ENCODE measurements at regions not wholly inside any gene's neighbourhood (a gene's known extent, or its start where the extent isn't known, plus 50 kb on each side); places are given as distances from the start of the nearest gene placed in this dataset.
"Not testable (repeated sequence)": the region's sequence is repeated elsewhere in the genome, so short reads cannot be mapped to it uniquely, and the experiment has no call there.

DNA sequence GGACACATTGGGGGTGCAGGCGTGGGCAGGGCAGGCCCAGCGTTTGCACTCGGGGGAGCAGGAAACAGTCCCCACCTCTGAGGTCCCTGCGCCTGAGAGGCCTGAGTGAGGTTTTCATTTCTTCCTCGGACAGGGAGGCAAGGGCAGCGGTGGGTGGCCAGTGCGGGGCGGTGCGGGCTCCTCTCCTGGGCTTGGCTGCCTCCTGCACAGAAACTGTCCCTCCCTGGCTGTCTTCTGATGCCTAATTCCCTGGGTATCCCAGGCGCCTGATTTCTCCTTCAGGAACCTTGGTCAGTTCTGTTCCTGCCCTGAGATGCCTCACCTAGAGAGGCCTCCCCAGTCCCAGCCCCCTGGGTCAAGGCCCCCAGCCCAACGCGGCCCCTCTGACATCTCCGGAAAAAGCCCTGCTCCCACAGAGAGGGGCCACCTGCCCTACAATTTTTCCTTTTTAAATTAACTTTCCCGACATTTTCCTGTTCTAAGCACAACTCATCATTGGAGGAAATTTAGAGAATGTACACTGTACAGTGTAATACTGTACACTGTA, 260.3 kb downstream of the ADGRD1 start:
- DNase-seq (ENCODE audit: low read depth in 2 of 2): no peak

DNA sequence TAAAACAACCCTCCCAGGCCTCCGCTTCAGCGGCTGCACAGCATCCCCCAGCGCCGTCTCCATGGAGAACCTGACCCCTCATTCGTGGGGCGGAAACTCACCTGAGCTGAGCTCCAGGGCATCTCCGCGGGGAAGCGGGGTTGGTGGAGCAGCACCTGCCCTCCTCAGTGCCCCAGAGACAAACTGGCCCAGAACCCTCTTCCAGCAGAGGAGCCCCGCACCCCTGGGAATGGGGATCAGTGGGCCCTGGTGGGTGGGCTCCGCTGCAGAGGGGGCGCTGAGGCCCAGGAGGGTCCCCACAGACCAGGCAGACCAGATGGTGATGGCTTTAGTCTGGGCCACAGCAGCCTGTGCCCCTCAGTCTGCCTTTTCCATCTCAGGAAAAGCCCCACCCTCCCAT, 261.2 kb downstream of the ADGRD1 start:
- DNase-seq (ENCODE audit: low read depth in 2 of 2): not testable (repeated sequence)

- DNase-seq (ENCODE audit: low read depth in 2 of 2): not testable (repeated sequence)
These were observed 262.9 kb downstream of the ADGRD1 start for GRCh38 chr12:131216587-131216986.

GRCh38 chr12:131217024-131217586, 263.4 kb downstream of the ADGRD1 start:
- no peak for DNase-seq (ENCODE audit: low read depth in 2 of 2)

- no peak for DNase-seq (ENCODE audit: low read depth in 2 of 2)
These were observed 264.6 kb downstream of the ADGRD1 start for GRCh38 chr12:131218026-131218922.

- DNase-seq (ENCODE audit: low read depth in 2 of 2): no peak
These were observed 265.4 kb downstream of the ADGRD1 start for GRCh38 chr12:131218923-131219669.

DNA sequence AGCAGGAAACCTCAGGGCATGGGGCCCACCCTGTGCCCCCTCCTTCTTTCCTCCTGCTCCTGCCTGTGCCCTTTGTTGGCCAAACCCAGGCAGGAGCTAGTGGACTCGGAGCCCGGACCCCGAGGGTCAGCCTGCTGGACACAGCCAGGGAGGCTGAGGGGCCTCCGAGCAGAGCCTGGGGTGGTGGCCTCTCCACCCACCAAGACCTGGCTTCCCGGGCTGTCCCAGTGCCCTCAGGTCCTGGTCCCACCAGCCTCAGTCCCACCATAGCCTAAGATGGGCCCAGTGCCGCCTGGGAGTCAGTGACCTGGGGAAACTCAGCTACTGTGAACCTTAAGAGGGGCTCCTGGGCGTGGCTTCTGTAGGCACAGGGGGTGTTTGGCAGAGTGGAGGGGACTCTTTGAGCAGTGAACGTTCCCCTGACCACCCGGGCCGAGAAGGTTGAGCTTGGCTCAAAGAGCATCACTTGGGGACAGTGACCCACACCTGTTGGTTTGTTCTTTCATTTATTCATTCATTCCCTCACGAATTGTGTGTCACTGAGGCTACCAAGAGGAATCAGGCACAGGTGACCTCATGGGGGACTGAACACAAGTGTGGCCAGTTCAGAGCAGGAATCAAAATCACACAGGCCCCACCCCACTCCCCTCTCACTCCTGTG, 266.1 kb downstream of the ADGRD1 start:
- DNase-seq (ENCODE audit: low read depth in 2 of 2): no peak

GRCh38 chr12:131220331-131220685, 266.6 kb downstream of the ADGRD1 start:
- no peak for DNase-seq (ENCODE audit: low read depth in 2 of 2)

GRCh38 chr12:131221061-131221956, 267.6 kb downstream of the ADGRD1 start:
- no peak for DNase-seq (ENCODE audit: low read depth in 2 of 2)

- DNase-seq (ENCODE audit: low read depth in 2 of 2): no peak
These were observed 268.2 kb downstream of the ADGRD1 start for GRCh38 chr12:131221957-131222328.

DNA sequence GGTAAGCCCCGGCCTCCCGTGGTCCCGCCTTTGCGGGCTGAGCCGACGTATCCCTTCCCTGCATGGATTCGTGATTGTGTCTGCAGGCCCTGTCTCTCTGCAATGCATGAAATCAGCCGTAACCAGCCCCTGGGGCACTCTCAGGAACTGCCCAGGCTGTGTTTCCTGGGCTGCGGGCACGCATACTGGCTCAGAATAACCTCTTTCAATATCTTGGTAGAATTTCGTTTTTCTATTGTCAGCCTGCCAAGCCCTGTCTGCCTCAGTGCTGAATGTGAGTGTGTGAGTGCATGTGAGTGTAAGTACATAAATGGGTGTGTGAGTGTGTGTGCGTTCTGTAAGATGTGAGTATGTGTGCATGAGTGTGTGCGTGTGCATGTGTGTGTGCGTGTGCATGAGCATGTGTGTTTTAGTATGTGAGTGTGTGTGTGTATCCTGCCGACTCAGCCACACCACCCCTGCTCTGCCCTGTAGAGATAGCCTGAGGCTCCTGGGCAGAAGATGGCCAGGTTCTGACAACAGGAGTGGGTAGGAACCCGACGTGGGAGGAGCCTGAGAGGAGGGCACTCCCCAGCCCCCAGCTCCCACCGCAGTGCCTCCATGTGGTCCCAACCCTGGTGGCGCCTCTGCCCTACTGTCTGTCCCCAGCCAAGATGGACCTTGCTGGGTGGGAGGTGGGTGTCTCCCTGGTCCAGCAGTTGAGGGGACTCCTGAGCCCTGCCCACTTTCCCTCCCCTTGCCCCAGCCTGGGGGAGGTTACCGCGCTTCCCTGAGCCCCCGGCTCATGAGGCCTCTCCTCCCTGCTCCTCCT, 268.8 kb downstream of the ADGRD1 start:
- DNase-seq (ENCODE audit: low read depth in 2 of 2): no peak

- DNase-seq (ENCODE audit: low read depth in 2 of 2): no peak
These were observed 269.6 kb downstream of the ADGRD1 start for GRCh38 chr12:131223171-131223761.

DNA sequence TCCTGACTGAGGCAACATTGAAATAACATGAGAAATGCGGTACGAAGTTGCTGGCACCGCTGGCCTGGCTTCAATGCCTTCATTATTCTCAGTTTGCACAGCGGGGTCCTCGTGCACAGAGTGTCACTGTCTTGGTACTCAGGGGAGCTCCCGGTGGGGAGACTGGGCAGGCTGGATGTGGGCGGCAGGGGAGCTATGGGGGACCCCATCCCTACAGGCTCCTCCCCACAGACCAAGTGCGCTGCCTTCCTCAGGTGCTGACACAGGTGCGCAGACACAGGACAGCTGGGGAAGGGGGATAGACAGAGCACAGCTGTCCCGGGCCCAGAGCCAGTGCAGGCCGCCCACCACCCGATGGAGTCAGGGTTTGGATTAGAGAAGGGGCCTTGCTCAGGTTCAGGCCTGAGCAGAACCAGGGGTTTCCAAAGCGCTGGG, 270.1 kb downstream of the ADGRD1 start:
- no peak for DNase-seq (ENCODE audit: low read depth in 2 of 2)

DNA sequence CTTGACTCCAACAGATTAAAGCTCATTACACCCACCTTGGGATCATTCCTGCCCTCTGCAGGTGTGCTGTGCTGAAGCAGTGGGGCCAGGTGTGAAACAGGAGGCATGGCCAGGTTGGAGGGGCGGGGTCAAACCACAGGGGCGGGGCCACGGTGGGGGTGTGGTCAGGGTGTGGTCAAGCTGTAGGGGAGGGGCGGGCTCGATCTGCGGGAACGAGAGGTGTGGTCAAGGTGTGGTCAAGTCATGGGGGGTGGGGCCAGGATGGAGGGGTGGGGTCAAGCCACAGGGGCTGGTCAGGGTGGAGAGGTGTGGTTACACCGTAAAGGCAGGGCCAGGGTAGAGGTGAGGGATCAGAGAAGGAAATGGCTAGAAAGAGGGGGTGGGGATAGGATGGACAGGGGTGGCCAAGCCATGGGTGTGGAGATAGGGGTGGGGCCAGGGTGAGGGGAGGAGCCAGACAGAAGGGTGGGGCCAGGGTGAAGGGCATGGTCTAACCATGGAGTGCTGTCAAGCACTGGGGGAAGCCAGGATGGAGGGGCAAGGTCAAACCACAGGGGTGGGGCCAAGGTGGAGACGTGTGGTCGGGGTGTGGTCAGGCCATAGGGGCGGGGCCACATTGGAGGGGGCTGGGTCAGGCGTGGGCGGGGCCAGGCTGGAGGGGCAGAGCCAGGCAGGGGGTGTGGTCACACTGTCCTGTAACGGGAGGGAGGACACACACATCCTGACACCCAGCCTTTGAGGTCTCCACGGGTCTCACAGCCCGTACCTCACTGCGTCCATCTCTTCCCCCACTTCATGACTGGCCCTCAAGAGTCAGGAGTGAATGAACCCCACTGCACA, 270.7 kb downstream of the ADGRD1 start:
- not testable (repeated sequence) for DNase-seq (ENCODE audit: low read depth in 2 of 2)

GRCh38 chr12:131225066-131225380, 271.3 kb downstream of the ADGRD1 start:
- not testable (repeated sequence) for DNase-seq (ENCODE audit: low read depth in 2 of 2)

DNA sequence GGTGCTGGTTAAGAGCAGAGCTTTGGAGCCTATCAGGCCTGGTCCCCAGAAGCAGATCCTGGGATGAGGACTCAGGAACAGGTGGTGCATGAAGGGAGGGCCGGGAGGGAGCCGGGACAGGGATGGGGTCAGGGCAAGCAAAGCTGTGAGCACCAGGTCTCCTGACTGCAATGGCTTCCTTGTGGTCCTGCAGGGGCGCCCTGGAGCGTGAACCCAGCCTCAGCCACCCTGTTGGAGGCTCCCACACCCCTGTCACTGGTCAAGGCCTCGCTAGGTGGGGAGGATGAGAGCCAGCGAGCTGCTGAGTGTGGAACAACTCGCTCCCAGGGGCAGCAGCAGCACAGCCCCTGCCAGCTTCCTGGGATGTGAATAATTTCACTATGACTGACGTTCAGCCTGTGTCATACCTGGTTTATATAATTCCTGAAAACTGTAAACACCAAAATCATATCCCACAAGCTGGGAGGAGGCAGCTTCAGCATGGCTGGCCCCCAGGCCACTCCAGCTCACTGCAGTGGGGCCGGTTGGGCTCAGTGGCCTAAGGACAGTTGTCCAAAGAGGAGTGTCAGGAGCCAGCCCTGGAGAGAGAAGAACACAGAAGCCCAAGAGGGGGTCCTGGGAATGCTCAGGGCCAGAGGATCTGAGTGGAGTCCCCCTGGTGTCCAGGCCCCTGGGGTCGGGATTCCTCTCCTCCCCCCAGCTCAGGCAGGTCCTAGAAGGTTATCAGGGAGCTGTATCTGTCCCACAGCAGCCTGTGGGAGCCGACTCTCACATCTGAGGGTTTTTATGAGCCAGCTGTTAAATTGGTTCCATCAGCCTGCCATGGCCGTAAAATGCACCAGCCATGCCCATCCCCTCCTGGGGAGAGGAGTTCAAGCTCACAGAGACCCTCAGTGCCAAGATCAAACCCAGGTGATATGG, 272.9 kb downstream of the ADGRD1 start:
- DNase-seq (ENCODE audit: low read depth in 2 of 2): no peak

DNA sequence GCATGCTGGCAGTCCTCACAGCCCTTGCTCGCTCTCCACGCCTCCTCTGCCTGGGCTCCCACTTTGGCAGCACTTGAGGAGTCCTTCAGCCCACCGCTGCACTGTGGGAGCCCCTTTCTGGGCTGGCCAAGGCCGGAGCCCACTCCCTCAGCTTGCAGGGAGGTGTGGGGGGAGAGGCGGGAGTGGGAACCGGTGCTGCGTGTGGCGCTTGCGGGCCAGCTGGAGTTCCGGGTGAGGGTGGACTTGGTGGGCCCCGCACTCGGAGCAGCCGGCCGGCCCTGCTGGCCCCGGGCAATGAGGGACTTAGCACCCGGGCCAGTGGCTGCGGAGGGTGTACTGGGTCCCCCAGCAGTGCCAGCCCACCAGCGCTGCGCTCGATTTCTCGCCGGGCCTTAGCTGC, 273.9 kb downstream of the ADGRD1 start:
- DNase-seq (ENCODE audit: low read depth in 2 of 2): not testable (repeated sequence)

DNA sequence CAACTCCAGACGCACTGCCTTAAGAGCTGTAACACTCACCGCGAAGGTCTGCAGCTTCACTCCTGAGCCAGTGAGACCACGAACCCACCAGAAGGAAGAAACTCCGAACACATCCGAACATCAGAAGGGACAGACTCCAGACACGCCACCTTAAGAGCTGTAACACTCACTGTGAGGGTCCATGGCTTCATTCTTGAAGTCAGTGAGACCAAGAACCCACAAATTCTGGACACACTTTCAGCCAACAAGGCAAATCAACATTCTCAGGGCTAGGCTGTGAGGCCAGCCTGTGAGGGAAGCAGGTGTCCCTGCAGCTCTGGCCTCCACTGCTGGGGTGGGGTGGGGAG, 275.3 kb downstream of the ADGRD1 start:
- not testable (repeated sequence) for DNase-seq (ENCODE audit: low read depth in 2 of 2)
